Glomerular endothelial cell (primary cell): ENCODE measurements at regions not wholly inside any gene's neighbourhood (a gene's known extent, or its start where the extent isn't known, plus 50 kb on each side); places are given as distances from the start of the nearest gene placed in this dataset.
A peak's percentile ranks its signal among the peaks of the same experiment; 100 is the strongest.
"Not testable (repeated sequence)": the region's sequence is repeated elsewhere in the genome, so short reads cannot be mapped to it uniquely, and the experiment has no call there.

Experiments used
- DNase-seq: peaks from one replicate; pipeline ENCODE4 v3.0.0-alpha.2; 2011; ENCODE audit warnings: low read depth, low spot score; ENCODE audit errors: extremely low read depth

DNA sequence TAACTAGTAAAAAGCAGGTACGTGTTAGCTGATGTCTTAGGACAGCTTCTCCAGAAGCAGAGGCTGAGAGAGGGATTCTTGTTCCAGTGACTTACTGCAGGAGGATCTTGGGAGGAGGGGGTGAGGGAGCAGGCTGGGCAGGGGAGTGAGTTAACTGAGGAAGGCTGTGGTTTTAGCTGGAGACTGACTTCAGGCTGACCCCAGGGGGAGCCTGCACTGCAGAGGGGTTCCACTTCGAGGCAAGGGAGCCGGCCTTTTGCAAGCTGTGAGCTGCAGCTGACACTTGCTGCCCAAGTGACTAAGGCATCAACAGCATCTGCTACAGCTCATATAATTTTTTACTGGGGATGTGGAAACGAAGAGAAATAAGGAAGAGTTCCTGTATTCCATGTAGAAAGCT lies 50.4 kb upstream of the SOD1 start:
- DNase-seq: no peak

GRCh38 chr21:31607791-31608190 lies 51.7 kb upstream of the SOD1 start:
- no peak for DNase-seq

DNA sequence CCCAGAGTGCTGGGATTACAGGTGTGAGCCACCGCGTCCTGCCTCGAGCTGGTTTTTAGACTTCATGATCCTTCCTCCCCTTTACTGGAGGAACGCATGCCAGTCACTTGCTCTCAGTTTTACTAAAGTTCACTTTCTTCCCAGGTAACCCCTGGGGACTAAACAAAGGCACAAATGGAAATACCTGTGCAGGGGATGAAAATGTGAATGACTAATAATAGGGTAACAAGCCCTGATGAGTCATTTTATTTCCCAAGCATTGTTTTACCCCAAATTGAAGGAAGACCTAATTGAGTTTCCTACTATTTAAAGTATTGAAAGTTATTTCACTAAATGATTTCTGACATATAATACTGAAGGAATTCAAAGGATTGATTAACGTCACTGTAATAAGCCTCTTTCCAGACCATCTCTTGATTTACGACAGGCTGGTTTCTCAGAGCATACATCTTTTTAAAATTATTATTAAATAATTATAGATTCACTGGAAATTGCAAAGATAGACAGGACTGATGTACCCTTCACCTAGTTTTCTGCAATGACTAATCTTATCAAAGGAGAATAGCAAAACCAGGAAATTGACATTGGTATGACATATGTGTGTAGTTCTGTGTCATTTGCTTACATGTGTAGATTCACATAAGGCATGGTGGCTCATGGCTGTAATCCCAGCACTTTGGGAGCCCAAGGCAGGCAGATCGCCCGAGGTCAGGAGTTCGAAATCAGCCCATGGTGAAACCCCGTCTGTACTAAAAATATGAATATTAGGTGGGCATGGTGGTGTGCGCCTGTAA lies 53.2 kb upstream of the SOD1 start:
- no peak for DNase-seq

GRCh38 chr21:31604591-31605190 lies 54.8 kb upstream of the SOD1 start:
- DNase-seq: peak; percentile 48

DNA sequence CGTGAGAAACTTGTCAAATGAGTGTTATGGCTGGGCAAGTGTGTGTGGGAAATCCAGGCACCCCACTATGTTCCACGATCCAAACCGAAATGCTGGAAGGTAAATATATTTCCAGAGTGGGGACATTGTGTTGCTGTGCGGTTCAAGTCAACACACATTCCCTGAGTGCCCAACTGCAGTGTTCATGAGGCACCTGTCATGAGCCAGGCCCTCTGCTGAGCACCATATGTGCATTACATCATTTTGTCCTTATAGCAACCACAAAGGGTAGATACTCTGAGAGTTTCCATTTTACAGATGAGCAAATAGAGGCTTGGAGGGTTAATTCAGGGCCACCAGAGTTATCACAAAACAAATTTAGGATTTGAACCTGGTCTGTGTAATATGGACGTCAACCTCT lies 59.9 kb upstream of the SOD1 start:
- no peak for DNase-seq

DNA sequence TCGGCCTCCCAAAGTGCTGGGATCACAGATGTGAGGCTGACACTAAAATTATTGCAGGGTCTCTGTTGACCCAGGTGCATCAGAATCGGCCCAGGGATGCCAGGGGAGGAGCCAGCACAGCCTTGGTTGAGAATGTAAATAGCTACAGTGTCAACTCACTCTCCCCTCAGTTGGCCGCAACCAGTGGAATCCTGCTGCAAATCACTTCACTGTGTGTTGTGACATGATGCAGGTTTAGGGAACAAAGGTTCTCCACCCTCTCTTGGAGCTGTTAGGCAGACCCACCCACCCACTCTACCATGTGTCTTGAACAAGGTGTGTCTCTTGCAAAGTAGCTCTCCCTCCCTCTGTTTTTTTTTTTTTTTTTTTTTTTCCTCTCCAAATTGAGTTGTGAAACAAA lies 60.5 kb upstream of the SOD1 start:
- no peak for DNase-seq

GRCh38 chr21:31597683-31598082 lies 61.8 kb upstream of the SOD1 start:
- DNase-seq: no peak

GRCh38 chr21:31596055-31596454 lies 63.4 kb upstream of the SOD1 start:
- no peak for DNase-seq

DNA sequence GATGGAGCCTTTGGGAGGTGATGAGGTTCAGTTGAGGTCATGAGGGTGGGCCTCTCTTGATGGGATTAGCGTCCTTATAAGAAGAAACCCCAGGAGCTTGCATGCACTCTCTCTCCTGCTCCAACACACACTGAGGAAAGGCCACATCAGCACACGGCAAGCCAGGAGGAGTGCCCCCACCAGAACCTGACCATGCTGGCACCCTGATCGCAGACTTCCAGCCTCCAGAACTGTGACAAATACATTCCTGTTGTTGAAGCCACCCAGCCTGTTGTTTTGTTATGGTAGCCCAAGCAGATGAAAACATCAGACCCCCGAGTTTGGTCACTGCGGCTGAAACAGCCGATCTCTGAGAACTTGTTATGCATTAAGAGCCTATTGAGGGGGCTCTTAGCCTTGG lies 64.8 kb upstream of the SOD1 start:
- no peak for DNase-seq

DNA sequence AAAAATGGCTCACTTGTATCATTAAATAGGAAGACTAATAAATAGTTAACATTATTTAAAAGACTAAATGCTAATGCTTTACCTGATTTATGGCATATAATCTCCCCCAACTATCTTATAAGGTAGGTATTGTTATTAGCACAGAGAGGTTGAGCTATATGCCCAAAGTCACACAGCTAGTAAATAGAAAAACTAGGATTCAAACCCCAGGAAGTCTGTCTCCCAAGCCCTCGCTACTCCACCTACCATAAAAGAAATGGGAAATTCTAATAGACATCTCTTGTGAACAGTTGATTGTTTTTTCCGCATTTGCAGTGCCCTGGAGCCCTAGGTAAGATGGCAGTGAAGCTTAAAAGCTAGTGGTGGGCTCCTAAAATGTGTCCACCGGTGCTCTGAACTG lies 65.2 kb upstream of the SOD1 start:
- DNase-seq: no peak

- DNase-seq: no peak
These were observed 66.4 kb upstream of the SOD1 start for GRCh38 chr21:31592963-31593560.

DNA sequence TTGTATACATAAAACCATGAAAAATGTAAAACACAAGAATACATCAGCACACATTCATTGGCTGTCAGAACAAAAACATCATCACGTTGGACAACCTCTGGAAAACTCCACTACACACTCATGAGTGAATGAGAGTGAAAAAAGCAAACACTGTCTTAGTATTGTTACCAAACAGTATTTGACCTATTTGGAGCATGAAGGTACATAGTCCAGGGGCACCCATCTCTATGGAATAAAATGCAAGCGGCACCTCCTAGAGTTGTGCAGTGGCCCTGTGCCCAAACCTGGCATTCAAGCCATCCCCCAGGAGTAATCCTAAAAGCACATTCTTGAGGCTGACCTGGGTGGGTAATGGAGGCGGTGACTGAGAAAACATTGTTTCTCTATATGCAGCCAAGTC lies 67.0 kb upstream of the SOD1 start:
- no peak for DNase-seq

DNA sequence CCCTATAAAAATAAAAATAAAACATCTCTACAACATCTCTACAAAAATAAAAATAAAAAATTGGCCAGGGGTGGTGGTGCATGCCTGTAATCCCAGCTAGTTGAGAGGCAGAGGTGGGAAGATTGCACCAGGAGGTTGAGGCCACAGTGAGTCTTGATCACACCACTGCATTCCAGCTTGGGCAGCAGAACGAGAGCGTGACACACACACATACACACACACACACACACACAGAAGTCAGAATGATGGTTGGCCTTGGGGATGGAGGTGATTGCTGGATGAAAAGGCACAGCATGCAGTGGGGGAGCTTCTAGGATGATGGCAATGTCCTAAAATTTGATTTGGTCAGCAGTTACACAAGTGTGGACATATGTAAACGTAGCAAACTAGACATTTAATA lies 69.7 kb upstream of the SOD1 start:
- DNase-seq: no peak

DNA sequence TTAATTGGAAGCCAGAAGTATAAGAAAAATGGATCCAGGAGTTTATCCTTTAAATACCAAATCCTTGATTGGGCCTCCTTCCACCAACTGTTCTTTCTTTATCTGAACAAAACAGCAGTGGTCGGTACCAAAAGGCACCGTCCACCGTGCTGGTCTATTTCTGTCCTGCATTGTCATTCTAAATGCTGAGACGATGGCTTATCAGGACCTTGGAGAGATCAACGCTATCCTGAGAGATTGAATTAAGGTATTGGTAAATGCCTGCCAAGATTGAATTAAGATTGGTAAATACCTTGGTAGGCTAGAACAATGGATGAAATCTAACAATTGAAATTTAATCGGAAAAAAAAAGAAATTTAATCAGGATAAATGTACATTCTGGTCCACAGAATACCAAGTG lies 73.4 kb upstream of the SOD1 start:
- DNase-seq: no peak

GRCh38 chr21:31583937-31584336 lies 75.6 kb upstream of the SOD1 start:
- DNase-seq: not testable (repeated sequence)

GRCh38 chr21:31583498-31583897 lies 76.0 kb upstream of the SOD1 start:
- DNase-seq: no peak

DNA sequence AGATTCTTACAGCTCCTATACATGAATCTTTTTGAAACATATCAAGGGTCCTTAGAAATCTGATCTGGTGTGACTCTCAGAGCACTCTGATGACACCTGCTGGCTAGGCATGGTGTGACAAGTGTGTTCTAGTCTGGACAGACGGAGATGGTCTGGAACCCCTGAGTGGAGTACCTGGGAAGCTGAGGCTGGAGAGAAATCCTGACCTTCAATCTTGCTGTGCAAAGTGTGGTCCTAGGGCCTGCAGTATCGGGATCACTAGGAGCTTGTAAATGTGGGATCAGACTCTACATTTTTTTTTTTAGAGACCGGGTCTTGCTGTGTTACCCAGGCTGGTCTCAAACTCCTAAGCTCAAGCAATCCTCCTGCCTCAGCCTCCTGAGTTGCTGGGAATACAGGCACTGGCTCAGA lies 78.6 kb upstream of the SOD1 start:
- DNase-seq: peak; percentile 47

DNA sequence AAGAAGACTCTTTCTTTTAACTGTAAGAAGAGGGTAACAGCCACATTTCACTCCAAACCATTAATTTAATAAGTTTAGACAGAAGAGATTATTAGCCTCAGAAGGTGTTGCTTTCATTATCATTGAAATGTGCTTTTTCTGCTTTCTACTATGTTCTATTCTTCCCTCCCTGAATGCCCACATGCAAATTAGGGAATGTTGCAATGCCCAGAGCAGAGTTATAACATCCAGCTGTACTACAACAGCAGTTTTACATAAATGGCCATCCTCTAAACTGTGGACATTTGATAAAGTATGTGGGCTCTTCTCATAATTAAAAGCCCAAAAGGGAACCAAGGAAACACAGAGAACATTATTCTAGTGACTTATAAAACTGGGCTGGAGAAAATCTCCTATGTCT lies 82.2 kb upstream of the SOD1 start:
- DNase-seq: no peak

GRCh38 chr21:31576428-31576827 lies 83.1 kb upstream of the SOD1 start:
- DNase-seq: no peak

DNA sequence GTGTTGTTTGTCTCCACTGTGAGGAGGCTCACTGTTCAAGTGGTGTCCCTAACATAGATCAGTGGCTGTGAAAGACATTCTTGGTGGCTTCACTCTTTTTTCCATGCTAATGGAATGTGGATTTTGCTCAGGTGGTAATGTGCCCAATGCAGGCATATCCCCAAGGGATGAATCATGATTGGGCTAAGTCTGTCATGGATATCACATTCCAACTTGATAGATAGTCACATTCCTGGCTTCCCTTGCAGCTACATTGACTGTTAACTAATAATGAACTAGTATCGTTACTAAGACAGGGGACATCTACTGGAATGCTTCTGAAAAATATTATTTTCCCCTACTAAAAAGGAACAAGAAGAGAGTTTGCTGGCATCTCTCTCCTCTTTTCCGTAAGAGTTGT lies 86.3 kb upstream of the SOD1 start:
- no peak for DNase-seq

- no peak for DNase-seq
These were observed 87.6 kb upstream of the SOD1 start for GRCh38 chr21:31571879-31572278.

GRCh38 chr21:31570824-31571566 lies 88.5 kb upstream of the SOD1 start:
- no peak for DNase-seq
